Right hindlimb (tissue), 1 donor: ENCODE measurements at regions not wholly inside any gene's neighbourhood (a gene's known extent, or its start where the extent isn't known, plus 50 kb on each side); places are given as distances from the start of the nearest gene placed in this dataset.
A peak's percentile ranks its signal among the peaks of the same experiment; 100 is the strongest.
"Not testable (repeated sequence)": the region's sequence is repeated elsewhere in the genome, so short reads cannot be mapped to it uniquely, and the experiment has no call there.

ENCODE experiments used
- DNase-seq: peaks from one replicate; pipeline ENCODE4 v3.0.0-alpha.2; 2018

- no peak for DNase-seq
Observed at GRCh38 chr12:131591714-131592709, 118.9 kb upstream of the SFSWAP start.

- DNase-seq, result no peak
Observed at GRCh38 chr12:131592972-131593371, 117.9 kb upstream of the SFSWAP start.

GRCh38 chr12:131593406-131593805 lies 117.5 kb upstream of the SFSWAP start:
- DNase-seq, result no peak

- DNase-seq, result no peak
Observed at GRCh38 chr12:131596115-131596514, 114.8 kb upstream of the SFSWAP start.

GRCh38 chr12:131597333-131597732 lies 113.6 kb upstream of the SFSWAP start:
- no peak for DNase-seq

GRCh38 chr12:131598717-131599116 lies 112.2 kb upstream of the SFSWAP start:
- DNase-seq, result no peak

- DNase-seq, result no peak
Observed at GRCh38 chr12:131599190-131600159, 111.4 kb upstream of the SFSWAP start.

GRCh38 chr12:131600160-131600532 lies 110.7 kb upstream of the SFSWAP start:
- DNase-seq, result no peak

- not testable (repeated sequence) for DNase-seq
Observed at GRCh38 chr12:131601499-131601898, 109.4 kb upstream of the SFSWAP start.

- no peak for DNase-seq
Observed at GRCh38 chr12:131603106-131603938, 107.6 kb upstream of the SFSWAP start.

GRCh38 chr12:131603939-131604795 lies 106.7 kb upstream of the SFSWAP start:
- DNase-seq, result no peak

- no peak for DNase-seq
Observed at GRCh38 chr12:131604859-131605258, 106.0 kb upstream of the SFSWAP start.

- no peak for DNase-seq
Observed at GRCh38 chr12:131605304-131605829, 105.5 kb upstream of the SFSWAP start.

- no peak for DNase-seq
Observed at GRCh38 chr12:131606218-131606901, 104.5 kb upstream of the SFSWAP start.

GRCh38 chr12:131607658-131608447 lies 103.0 kb upstream of the SFSWAP start:
- no peak for DNase-seq

- DNase-seq, result peak; percentile 87
Observed at GRCh38 chr12:131608740-131609690, 101.9 kb upstream of the SFSWAP start.

GRCh38 chr12:131609762-131610161 lies 101.1 kb upstream of the SFSWAP start:
- DNase-seq, result no peak

GRCh38 chr12:131610181-131610580 lies 100.7 kb upstream of the SFSWAP start:
- no peak for DNase-seq
